Mucosa of gallbladder (tissue), 1 donor: ENCODE measurements at regions not wholly inside any gene's neighbourhood (a gene's known extent, or its start where the extent isn't known, plus 50 kb on each side); places are given as distances from the start of the nearest gene placed in this dataset.

Experiments used
- DNase-seq: peaks from one replicate; pipeline ENCODE4 v3.0.0-alpha.2; 2020; ENCODE audit warnings: low spot score
- donor health status: DM: no; HTN: no; CAD: no.

DNA sequence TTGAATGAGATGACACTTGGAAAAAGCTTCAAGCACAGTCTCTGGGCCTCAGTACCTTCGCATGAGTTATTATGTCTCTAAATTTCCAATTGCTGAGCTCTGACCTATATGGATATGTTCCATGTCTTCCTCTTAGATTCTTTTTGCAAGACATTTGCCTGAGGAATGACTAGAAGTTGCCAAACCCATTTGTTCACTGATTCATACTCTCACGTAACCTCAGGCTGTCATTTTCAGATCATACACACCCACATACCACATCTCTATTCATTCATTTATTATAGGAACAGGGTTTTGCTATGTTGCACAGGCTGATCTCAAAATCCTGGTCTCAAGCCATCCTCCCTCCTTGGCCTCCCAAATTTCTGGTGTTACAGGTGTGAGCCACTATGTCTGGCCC, 2137.1 kb upstream of the TENM3 start:
- no peak for DNase-seq

DNA sequence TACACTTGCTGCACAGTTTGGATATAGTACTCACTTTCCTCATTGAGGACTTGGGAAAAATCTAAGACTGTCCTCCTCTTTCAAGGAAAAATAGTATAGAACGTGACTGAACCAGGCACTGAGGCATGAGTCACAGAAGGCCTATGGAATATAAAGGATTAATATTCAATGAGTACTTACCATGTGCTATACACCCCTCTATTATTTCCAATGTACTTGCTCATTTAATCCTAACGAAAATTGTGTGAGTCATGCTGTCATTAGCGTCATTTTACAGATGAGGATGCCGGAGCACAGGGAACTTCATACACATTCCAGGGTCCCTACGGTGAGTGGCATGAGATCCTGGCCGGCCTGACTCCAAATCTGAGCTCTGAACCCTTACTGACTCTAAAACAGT, 2136.2 kb upstream of the TENM3 start:
- no peak for DNase-seq

DNA sequence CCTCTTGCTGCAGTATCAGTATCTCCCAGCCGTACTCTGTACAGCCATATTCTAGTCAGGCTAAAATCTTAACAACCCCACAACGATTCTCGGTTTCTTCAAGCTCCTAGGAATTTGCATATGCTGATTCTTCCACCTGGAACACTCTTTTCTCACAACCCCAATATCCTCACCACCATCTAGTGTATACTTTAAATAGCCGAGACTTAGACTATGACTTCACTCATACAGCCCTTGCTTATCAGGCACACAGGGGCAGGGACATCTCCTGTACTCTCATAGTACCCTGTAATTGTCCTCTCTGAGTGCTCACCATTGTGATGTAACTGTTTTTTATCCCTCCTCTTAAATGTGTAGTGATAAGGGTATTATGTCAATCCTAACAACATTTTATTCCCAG, 2126.4 kb upstream of the TENM3 start:
- DNase-seq = no peak

DNA sequence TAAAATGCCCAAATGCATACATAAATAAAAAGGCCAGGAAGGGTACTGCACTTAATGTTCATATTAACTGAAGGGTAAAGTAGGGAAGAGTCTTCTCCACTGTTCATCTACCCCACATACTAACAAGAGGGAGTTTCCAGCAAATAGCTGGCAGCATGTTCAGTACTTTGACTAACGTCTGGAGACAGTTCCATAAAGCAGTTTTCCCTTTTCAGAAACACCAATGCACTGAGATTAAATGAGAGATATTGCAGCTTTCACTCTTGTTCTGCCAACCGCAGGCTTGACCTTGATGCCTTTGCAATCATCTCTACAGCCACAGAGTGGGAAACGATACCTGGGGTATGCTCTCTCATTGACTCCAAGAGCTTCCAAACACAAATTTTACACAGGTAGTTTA, 2123.1 kb upstream of the TENM3 start:
- no peak for DNase-seq

DNA sequence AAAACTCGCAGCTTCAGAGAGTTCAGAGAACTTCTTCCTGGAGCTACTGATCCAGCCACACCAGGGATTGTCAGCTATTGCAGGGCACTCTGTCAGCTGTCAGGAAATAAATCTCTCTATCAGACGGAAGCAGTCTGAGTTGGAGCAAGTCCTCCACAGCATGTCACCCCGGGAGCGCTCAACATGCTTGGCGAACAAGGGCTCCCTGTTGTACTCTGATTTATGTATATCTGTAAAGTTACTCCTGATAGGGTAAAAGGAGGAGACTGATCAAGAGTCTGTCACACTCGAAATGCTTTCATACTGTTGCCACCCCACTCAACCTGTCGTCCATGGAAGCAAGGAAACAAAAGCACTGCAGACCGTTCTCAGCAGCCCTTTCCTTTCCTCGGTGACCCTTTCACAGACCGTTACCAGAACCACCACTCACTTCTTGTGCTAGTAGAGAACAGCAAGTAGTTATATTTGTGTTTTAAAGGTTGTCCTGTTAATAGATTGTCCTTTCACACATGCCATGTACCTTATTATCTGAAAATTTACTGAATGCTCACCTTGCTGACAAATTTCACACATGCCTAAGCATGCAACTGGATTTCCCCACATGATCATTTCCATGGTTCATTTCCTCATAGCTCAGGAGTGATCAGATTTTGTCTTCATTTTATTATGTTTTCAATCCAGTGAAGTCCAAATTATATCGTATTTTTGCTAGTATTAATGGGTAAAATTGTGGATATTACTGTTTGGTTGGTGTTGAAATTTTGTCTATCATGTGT, 2108.9 kb upstream of the TENM3 start:
- DNase-seq = no peak

DNA sequence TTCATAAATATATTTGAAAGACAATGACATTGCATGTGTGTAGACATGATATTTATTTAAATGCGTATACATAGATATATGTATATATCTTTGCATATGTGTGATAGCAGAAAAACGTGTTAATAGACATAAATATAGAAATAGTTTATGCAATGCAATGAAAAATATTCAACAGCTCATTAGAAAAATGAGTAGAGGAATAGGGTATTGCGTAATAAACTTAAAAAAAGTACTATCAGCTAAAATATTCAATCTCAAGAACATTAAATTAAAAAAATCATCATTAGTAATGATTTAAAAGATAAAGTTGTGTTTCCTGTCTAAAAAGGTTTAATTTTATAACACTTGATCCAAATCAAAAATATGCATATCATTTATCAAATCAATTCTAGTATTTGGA, 2101.5 kb upstream of the TENM3 start:
- DNase-seq = no peak

DNA sequence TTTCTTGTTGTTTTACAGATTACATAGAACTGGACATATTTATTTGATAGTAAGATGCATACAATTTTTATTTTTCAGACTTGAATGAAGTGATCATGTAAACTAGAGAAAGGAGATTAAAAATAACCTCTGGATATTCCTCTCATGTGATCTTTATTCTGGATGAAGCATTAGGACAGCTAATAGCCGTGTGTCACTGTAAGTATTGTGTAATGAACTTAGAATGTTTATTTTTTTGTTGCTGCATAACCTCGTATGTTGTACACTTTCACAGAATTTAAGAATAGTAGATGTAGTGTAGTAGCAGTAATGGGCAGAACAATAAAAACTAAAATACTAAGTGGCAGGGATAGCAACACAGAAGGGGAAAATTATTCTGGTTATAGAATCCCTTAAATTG, 2094.5 kb upstream of the TENM3 start:
- DNase-seq = no peak

DNA sequence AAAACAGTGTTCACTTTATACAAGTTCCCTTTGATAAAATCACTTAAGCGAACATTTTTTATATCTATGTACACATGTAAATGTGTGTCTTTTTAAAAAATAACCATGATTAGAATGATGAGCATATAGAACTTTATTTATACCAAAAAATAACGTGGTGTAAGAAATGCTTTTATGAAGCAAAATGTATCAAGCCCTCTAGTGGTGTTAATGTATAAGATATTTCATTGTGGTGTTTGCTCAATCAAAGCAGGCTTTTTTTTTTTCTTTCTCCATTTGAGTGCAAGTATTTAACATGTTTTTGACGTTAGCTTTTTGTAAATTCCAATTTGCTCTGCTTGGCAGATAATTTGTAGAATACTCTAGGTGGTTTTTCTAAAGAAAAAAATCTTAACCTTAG, 2092.4 kb upstream of the TENM3 start:
- no peak for DNase-seq

DNA sequence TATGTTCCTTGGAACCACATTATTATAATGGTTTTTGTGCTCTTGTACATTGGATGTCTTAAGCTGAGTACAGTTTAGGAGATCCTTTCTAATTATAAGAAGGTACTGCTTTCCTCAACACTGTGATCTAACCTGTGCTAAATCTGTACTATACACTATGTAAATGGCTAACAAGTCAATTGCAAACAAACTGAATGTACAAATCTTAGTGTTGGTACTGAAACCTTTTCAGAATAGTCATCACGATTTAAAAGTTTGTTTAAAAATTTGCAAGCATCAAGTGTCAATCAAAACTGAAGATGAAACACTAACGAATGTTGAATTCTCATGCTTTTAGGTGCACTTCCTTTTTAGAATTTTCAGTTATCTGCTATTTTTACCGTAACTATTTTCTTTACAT, 2090.4 kb upstream of the TENM3 start:
- DNase-seq = no peak

DNA sequence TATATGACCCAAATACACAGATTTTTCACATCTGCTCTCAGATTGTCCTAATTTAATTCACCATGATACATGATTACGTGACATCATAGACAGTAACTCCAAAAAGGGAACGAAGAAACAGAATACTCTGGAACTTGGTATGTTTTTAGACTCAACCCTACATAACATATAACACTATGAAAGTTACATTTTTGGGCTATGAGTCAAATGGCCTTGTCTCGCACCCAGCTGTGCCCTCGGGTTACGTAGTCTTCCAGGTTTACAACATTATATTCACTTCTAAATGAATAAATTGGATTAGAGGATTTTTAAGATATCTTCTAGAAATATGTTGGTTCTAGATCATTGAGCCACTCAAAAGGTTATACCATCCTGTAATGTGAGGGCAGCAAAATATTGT, 2089.6 kb upstream of the TENM3 start:
- DNase-seq = no peak

DNA sequence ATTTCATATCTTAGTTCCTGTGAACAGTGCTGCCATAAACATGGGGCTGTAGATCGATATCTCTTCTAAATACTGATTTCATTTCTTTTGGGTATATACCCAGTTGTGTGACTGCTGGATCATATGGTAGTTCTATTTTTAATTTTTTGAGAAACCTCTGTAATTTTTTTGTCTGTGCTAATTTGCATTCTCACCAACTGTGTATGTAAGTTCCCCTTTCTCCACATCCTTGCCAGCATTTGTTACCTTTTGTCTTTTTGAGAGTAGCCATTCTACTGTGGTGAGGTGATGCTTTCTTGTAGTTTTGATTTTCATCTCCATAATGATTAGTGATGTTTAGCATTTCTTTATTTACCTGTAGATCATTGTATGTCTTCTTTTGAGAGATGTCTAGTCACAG, 2086.5 kb upstream of the TENM3 start:
- DNase-seq = no peak

DNA sequence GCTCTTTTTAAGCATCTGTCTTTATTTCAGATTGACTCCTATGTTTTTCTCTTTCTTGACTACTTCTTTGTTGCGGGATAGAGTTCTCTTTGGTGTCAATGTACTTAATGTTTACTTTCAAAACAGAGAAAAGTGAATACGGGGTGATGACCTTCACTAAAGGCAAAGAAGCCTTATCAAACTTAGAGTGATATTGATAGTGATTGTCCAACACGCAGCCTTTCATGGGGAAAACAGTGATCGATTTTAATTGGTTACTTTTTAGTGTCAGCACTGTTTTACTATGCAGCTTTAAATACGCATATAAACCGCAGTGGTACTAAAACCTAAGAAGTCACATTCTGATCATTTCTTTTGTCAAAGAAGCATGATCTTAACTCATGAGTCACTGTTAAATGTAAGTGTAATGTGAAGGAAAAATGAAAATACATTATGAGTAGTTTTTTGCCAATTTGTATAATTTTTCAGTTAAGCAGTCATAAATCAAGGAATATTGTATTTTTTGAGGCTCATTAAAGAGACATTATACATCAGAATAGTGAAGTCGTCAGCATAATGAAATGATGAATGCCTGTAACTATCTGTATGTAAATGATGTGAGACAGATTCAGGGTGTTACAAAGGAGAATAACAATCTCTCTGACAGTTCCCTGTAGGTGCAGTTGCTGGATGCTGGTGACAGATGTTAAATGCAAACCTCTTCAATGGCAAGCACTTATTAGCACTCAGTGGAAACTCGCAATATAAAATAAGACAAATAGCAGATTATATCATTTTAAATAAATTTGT, 2082.8 kb upstream of the TENM3 start:
- no peak for DNase-seq

DNA sequence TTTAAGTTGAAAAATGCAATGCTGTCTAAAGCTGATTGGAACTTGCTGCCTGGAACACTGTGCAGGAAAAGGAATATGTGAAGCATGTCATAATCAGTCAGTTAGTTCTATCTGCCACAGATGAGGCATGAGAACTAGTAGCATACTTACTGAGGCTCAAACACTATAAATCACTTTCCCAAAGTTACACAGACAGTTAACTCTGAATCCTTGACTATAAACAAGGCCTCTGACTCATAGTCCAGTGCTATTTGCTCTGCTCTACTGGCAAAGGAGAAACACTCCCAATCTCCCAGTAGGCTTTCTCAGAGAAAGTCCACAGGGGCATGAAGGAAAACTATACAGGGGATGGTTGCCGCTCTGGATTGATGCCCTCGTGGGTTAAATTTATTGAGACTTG, 2078.4 kb upstream of the TENM3 start:
- no peak for DNase-seq

DNA sequence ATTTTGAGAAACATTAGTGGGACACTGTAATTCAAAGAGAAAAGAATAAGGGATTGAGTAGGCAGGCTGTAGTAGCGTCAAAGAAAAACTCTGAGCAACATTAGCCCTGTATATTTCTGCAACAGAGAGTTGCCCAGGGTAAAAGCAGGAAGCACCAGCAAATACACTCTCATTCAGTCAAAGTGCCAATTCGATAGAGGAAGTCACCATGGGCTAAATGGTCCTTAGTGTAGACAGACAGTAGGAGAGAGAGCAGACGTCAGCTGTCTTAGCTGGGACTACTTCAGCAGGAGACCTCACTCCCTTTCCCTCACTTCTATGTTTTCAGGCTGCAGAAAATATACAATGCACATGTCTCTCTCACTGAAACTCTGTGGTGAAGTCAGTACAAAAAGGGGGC, 2073.8 kb upstream of the TENM3 start:
- DNase-seq = no peak

DNA sequence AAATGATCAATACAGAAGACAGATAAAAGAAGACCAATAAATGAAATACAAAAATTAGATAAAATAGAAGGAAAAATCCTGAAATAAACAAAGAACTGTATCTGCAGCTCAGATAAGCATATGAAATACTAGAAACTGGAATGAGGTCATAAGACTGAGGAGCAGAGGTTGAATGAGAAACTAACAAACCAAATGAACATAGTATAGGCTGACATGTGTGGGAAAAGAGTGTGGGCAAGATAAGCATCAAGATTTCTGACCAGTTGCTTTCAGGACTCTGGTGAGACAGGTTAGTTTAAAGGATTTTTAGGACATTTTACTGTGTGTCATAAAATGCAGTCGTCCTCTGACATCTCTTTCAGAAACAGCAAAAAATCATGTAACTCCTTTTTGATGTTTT, 2073.2 kb upstream of the TENM3 start:
- no peak for DNase-seq

DNA sequence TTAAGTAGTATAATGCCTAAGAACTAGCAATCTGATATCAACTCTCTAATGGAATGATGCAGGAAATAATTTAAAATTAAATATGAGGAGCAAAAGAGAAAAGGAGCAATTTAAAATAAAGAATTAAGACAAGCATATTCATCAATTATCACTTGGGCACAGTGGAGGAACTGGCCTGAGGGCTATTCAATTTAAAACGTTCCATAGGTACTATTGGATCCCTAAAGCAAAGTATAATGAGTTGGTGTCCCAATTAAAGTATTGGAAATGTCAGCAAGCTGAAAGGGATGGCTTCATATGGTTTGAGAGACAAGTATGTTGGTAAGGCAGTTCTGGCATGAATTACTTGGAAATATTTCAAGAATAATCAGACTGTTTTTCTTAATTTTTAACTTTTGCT, 2064.1 kb upstream of the TENM3 start:
- DNase-seq = no peak

DNA sequence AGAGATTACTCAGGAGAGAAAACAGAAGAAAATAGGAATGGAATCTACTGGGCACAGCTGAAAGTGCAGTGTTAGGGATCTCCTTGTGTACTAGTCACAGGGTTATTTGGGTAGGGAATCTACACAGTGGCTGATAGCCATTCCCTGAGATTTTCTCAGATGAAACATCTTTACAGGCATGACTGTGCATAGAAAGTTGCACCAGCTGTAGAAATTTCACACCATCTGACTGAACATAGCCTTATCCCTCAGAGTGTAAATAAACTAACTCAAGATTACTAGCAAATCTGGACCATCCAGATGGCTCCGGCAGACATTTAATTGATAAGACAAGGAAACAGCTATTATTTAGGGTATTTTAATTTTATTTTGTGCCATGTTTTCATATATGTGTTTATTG, 2053.5 kb upstream of the TENM3 start:
- DNase-seq = no peak

DNA sequence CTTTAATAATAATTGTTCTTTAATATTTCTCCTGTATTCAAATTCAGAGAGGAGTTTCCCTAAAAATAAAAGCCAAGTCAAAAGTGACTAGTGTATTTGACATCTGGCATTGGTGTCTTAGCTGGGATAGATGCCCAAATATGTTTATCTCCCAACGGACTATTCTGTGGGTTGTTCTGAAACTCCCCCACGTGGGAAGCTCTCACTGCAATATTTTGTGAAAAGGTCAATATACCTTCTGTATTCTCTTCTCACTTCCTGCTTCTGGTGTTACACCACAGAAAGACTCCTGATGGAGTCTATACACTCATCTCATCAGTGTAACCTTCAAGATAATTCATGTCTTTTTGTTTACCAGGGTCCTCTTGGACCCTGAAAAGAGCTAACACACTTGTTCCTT, 2052.8 kb upstream of the TENM3 start:
- no peak for DNase-seq

DNA sequence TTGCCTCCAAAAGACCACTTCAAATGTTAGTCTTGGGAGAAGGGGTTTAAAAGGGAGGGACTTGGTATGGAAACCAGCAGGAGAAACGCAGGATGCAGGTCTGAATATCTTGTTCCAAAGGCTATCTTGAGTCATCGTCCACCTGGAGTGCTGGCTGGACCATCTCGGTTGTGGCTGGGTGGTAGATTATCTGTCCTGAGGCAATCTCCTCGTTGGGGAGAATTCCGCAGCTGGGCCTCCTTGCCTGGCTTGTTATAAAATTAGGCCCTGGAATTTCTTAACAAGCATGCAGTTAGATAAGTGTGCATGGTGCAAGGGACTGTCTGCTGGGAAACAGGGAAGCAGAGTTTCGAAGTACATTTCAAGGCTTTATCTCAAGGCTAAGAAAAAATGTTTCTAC, 2045.7 kb upstream of the TENM3 start:
- no peak for DNase-seq

DNA sequence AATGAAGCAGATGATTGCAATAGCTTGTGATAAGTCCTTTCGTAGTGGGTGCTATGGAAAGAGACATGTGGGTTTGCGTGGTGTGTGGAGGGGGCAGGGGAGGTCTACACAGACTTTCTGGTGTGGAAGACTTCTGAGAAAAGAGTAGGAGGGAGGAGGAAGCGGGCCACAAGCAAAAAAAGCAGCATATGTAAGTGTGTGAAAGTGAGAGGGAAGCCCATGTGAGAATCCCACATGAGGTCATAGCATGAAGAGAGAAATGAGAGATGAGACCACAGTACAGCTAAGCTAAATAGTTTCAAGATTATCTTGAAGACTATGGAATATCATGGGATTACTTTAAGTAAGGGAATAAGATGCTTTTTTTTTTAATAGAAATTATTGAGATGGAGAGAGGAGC, 2039.9 kb upstream of the TENM3 start:
- no peak for DNase-seq

DNA sequence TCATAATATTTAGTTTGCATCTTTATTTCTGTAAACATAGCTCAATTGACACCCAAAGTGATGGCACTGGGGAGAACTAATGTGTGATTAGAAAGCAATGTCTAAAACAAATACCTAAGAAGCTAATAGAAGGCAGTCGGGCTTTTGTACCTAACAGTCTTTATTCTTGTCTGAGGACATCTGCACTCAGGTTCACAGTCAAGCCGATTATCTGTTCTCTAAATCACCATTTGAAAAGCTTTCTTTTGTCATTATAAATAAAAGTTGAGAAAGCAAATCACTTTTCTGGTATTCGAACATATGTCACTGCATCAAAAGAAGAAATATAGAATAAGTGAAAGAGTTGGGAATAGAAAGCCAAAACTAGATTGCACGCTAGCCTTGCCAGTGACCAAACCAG, 2037.9 kb upstream of the TENM3 start:
- no peak for DNase-seq

DNA sequence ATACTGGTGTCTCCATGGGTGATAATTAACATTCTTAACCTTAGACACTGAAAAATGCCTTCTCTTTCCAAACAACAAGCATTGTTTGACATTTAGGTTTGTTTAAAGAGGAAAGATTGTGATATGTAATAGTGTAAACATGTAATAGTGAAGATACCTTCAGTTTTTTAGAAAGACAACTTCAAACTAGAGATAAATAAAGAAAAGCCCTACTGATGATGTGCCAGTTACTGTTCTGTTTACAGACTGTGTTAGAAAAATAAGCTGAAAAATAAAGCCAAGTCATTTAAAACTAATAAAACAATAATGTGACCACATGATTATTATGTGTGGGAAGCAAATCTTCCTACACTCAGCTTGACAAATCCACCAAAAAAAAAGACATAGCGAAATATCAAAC, 2035.3 kb upstream of the TENM3 start:
- no peak for DNase-seq

DNA sequence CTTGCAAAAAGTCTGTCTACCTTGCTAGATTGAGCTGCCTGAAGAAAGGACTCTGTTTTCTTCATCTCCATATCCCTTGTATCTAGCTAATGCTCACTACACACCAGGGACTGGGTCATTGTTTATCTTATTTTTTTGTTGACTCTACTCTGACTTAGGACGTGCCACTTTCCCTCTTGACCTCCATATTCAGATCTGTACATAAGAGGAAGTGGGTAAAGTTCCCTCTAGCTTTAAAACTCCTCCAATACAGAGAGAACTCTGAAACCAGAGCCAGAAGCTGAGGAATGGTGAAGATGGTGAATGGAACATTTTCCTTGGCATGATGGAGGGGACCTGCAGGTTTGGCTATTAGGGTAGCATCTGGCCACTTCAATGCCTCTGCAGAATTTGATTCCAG, 2026.1 kb upstream of the TENM3 start:
- DNase-seq = no peak

DNA sequence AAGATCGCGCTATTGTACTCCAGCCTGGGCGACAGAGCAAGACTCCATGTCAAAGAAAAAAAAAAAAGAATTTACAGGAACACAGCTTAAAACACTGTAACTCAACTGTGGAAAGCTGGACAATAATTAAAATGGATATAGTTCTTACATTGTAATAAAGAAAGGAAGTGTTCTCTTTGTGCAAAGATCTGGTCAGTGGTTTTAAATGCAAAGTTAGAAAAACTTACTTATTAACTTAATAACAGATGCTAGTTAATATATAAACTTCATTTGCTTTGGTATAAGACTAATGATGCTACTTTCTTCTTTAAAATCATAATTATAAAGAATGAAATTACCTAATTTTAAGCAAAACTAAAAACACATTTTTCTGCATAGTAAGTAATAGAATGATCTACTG, 2024.1 kb upstream of the TENM3 start:
- DNase-seq = no peak
